ENCODE measurements at regions not wholly inside any gene's neighbourhood (a gene's known extent, or its start where the extent isn't known, plus 50 kb on each side); places are given as distances from the start of the nearest gene placed in this dataset.

DNA sequence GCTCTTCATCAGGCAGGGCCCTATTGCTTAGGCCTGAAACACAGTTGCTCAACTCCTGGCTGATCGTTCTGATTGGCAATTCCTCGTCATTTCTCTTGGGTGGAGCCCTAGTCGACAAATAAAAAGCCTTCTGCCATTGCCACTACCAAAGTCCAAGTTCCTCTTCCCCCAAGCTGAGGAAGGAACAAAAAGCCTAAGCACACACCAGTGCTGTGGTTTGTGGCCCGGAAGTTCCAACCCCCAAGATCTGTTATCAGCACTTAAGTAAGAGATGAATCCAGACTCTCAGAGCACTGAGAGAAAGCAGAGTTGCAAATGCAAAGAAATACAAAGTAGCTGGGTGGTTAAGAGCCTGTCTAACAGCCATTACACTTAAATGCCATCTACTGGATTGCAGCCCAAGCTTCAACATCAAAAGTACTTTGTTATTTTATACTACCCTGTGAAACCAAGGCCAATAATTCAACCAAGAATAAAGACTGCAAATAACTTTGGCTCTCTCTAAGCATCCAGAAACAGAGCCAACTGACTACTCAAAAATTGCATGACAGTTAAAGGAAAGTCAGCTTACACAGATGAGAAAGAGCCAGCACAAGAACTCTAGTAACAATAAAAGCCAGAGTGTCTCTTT lies 1024.0 kb downstream of the GRIK2 start:
- ChIA-PET CTCF (no interaction called here), POLR2A (no interaction called here)
- TF ChIP-seq, protein P1, sequence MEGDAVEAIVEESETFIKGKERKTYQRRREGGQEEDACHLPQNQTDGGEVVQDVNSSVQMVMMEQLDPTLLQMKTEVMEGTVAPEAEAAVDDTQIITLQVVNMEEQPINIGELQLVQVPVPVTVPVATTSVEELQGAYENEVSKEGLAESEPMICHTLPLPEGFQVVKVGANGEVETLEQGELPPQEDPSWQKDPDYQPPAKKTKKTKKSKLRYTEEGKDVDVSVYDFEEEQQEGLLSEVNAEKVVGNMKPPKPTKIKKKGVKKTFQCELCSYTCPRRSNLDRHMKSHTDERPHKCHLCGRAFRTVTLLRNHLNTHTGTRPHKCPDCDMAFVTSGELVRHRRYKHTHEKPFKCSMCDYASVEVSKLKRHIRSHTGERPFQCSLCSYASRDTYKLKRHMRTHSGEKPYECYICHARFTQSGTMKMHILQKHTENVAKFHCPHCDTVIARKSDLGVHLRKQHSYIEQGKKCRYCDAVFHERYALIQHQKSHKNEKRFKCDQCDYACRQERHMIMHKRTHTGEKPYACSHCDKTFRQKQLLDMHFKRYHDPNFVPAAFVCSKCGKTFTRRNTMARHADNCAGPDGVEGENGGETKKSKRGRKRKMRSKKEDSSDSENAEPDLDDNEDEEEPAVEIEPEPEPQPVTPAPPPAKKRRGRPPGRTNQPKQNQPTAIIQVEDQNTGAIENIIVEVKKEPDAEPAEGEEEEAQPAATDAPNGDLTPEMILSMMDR (IDR thresholded peaks at IDR 0.05; ENCODE audit: insufficient read depth, low read length, missing control alignments): no peak
- H3K4me3 ChIP-seq (ENCODE audit: low read depth, low read length): no peak overlapping the region
- DNase-seq (ENCODE audit: low read depth, low spot score): no peak

DNA sequence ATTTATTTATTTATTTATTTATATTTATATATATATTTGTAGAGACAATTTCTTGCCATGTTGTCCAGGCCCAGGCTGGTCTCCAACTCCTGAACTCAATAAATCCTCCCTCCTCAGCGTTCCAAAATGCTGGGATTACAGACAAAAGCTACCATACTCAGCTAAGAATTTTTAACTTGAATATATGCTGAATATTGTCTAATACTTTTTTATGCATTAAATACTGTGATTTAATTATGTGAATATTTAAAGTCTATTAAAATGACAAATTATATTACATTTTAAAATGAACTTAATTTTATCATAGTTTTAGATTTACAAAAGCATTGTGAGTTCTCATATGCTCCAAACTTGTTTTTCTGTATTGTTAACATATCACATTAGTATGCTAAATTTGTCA lies 1022.4 kb downstream of the GRIK2 start:
- ChIA-PET CTCF (no interaction called here), POLR2A (no interaction called here)
- H3K4me3 ChIP-seq (ENCODE audit: low read depth, low read length): no peak overlapping the region
- TF ChIP-seq, protein P1 (IDR thresholded peaks at IDR 0.05; ENCODE audit: insufficient read depth, low read length, missing control alignments): no peak
- no peak for DNase-seq (ENCODE audit: low read depth, low spot score)

- DNase-seq (ENCODE audit: low read depth, low spot score): no peak
- ChIA-PET POLR2A (no interaction called here), CTCF (no interaction called here)
- TF ChIP-seq, protein P1 (IDR thresholded peaks at IDR 0.05; ENCODE audit: insufficient read depth, low read length, missing control alignments): no peak
- no peak overlapping the region for H3K4me3 ChIP-seq (ENCODE audit: low read depth, low read length)
Measured at GRCh38 chr6:102411796-102412195, 1018.3 kb downstream of the GRIK2 start.

- no peak for DNase-seq (ENCODE audit: low read depth, low spot score)
- CTCF ChIA-PET: no interaction called here
- H3K4me3 ChIP-seq (ENCODE audit: low read depth, low read length): no peak overlapping the region
- TF ChIP-seq, protein P1 (IDR thresholded peaks at IDR 0.05; ENCODE audit: insufficient read depth, low read length, missing control alignments): no peak
- POLR2A ChIA-PET: no interaction called here
Measured at GRCh38 chr6:102407886-102408741, 1014.6 kb downstream of the GRIK2 start.

- H3K4me3 ChIP-seq (ENCODE audit: low read depth, low read length): no peak overlapping the region
- POLR2A ChIA-PET: no interaction called here
- no peak for DNase-seq (ENCODE audit: low read depth, low spot score)
- CTCF ChIA-PET: no interaction called here
- TF ChIP-seq, protein P1 (IDR thresholded peaks at IDR 0.05; ENCODE audit: insufficient read depth, low read length, missing control alignments): no peak
Measured at GRCh38 chr6:102405860-102406259, 1012.4 kb downstream of the GRIK2 start.

DNA sequence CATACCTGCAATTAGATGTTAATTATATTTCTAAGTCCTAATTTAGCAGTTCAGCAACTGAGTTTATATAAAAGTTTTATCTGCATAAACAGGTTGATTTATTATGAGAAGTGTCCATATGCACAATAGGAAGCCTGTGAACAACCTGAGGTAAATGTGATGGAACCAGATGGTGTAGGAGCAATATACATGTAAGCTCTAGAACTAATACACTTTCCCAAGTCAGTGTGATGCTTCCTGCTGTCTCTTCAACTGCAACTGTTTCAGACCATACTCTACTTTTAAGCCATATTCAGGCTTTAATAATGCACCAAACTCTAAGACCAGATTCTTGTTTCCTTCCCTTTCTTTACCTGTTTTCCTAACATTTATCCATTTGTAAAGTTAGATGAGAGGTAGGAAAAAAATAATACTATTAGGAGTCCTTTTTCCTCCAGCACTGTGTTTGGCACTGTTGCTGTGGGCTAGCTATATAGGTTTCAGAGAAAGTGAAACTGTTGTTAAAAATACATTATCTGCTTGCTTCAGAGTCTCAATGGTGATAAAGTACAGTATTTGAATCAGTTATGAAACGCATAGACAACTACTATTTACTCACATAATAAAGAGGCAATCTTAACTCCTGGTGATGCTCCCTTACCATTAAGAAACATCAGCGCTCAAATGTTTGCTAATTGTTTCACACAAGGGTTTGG lies 1009.3 kb downstream of the GRIK2 start:
- H3K4me3 ChIP-seq (ENCODE audit: low read depth, low read length): no peak overlapping the region
- no peak for DNase-seq (ENCODE audit: low read depth, low spot score)
- CTCF ChIA-PET: no interaction called here
- POLR2A ChIA-PET: no interaction called here
- TF ChIP-seq, protein P1 (IDR thresholded peaks at IDR 0.05; ENCODE audit: insufficient read depth, low read length, missing control alignments): no peak
